ENCODE measurements at regions not wholly inside any gene's neighbourhood (a gene's known extent, or its start where the extent isn't known, plus 50 kb on each side); places are given as distances from the start of the nearest gene placed in this dataset.

DNA sequence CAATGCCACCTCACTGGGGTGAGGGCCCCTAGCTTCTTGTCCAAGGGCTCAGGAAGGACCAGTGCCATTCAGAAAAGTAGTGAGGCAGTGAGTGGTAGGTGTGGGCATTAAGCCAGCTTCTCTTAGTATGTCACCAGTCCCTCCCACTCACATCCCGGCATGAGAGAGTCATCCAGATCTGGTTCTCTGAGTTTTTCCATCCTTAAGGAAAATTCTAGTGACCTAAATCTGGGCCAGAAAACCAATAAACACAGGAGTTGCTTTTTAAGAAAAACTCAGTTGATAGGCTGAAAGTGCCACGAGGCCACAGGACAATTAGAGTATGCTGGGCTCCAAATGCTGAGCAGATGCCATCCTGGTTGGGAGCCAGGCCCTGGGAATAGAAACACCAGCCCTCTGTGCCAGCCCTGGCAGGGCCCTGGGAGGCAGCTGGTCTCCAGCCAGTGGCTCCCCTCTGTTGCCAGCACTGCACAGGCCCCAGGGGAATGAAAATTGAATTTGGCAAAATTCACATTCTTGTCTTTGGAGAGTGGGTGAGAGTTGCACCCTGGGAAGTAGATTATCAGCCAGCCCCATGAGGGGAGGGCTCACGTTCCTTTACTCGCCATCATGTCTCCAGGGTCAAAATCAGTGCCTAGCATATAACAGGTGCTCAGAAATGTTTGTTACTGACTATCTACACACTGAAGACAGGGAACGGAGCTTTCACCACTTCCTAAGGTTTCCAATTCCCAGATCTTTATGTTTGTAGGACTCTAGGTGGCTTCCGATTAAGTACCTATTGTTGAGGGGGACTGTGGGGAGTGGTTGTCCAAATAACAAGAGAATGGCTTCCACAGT, 52.8 kb downstream of the FAM43A start:
- no peak for DNase-seq (ENCODE audit: low read depth in 1 of 2, low spot score in 1 of 2)

DNA sequence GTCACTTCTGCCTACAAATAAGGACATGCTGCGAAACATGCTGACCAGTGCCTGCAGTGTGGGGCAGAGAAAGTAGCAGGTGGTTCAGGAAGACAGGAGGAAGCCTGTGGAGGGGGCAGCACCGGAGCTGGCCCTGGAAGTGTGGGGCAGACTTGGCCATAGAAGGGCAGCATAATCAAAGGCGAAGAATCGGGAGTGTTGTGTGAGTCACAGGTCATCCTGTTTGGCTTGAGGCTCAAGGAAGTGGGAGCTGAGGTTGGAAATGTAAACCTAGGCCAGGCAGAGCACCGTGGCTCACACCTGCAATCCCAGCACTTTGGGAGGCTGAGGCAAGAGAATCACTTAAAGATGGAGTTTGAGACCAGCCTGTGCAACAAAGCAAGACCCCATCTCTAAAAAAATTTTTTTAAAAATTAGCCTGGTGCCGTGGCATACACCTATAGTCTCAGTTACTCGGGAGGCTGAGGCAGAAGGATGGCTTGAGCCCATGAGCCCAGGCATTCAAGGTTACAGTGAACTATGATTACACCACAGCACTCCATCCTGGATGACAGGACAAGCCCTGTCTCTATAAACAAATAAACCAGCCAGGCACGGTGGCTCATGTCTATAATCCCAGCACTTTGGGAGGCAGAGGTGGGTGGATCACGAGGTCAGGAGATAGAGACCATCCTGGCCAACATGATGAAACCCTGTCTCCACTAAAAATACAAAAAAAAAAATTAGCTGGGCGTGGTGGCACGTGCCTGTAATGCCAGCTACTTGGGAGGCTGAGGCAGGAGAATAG, 54.0 kb downstream of the FAM43A start:
- DNase-seq (ENCODE audit: low read depth in 1 of 2, low spot score in 1 of 2), result no peak

DNA sequence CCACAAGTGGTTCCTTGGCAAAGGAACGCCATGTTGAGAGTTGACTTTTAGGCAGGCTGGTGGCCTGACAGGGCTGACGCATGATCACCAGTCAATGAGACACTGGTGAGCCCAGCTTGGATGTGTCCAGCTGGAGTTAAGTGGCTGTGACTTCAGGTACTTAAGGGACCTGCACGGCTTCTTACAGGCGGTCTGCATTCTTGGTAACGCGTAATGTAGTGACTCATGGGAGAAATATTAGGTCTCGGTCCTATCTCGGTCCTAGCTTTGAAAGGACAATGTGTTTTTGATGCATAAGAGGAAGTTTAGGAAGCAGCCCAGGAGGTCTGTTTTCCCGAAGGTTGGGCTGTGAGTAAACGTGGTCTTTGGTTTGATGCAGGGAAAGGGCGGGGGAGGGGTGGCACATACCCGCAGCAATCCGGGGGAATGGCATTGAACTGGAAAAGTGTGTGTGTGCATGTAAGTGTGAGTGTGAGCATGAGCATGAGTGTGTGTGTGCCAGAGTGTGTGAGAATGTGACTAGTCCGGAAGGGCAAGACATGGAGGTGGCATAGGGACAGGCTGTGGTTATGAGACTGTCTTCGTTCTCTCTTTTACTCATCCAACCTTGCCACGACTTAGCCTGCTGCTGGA, 55.3 kb downstream of the FAM43A start:
- DNase-seq (ENCODE audit: low read depth in 1 of 2, low spot score in 1 of 2), result no peak

DNA sequence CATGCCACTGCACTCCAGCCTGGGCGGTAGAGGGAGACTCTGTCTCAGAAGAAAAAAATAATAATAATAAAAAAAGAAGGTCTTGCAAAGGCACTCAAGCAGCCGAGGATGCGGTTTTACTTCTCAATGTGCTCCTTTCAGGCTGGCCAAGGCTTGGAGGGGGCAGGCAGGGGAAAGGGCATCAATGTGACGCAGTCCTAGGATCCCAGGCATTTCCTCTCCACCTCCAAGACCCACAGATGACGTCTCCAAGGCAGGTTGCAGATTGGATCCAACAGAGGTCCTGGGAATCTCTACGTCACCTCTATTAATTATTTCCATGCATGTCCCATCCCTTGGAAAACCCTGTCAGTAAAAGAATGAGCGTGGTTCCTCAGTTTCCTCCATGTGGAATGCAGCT, 56.2 kb downstream of the FAM43A start:
- DNase-seq (ENCODE audit: low read depth in 1 of 2, low spot score in 1 of 2), result no peak

DNA sequence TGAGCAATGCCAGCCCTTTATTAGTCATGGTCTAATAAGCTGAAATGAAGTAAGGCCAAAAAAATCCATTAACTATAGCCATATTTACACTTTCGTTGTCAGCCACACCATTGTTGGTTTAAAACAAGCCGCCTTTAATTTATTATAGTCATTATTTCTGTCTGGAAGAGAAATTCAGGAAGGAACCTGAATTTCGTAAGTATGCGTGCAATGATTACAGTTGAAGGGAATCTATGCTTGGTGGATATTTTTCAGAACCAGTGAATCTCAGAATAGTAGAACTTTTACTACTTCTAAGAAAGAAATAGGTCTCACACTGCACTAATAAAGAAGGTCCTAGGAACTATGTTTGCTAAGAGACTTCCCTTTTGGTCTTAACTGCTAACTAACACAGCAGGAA, 59.1 kb downstream of the FAM43A start:
- DNase-seq (ENCODE audit: low read depth in 1 of 2, low spot score in 1 of 2), result no peak

DNA sequence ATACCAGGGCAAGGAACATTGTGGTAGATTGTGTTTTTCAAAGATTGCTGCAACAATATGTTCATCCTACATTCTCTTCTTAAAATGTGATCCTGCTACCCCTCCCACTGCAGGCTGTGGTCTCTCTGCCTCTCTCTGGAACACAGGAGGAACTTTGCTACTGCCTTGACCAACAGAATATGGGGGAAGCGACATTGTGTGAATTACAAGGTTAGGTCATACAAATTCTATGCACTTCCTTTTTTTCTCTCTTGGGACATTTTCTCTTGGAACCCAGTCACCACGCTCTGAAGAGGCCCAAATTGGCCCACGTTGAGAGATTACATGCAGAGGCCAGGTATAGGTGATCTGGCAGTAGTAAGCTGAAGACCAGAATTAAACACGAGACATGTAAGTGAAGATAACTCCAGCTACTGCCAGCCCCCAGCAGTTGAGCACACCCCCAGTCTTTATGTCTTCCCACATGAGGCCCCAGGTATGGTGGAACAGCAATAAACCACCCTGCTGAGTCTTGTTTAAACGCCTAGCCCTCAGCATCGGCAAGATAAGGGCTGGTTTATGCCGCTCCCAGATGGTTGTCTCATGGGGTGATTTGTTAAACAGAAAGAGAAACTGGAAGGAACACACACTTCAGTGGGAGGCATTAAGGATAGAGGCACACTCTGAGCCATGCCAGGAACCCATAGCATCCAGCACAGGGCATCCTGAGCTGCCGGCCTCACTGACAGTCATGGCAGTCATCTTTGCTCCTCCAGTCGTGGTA, 59.9 kb downstream of the FAM43A start:
- no peak for DNase-seq (ENCODE audit: low read depth in 1 of 2, low spot score in 1 of 2)

DNA sequence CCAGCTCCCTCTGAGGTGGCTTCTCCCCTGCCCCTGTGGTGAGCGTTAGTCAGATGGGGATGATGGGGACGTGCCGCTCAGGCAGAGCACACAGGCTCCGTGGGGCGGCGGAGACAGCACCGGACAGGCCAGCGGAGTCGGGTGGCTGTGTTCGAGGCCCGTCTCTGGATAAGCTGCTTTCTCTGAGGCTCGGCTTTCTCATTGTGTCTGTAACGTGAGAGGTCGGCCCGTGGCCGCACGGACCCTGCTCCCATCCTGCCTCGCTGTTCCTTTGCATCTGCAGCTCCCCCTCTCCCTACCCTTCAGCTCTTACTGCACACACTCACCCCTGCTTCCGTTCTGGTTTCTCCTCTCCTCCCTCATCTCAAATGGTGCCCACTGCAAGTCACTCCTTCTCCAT, 62.5 kb downstream of the FAM43A start:
- DNase-seq (ENCODE audit: low read depth in 1 of 2, low spot score in 1 of 2), result no peak

DNA sequence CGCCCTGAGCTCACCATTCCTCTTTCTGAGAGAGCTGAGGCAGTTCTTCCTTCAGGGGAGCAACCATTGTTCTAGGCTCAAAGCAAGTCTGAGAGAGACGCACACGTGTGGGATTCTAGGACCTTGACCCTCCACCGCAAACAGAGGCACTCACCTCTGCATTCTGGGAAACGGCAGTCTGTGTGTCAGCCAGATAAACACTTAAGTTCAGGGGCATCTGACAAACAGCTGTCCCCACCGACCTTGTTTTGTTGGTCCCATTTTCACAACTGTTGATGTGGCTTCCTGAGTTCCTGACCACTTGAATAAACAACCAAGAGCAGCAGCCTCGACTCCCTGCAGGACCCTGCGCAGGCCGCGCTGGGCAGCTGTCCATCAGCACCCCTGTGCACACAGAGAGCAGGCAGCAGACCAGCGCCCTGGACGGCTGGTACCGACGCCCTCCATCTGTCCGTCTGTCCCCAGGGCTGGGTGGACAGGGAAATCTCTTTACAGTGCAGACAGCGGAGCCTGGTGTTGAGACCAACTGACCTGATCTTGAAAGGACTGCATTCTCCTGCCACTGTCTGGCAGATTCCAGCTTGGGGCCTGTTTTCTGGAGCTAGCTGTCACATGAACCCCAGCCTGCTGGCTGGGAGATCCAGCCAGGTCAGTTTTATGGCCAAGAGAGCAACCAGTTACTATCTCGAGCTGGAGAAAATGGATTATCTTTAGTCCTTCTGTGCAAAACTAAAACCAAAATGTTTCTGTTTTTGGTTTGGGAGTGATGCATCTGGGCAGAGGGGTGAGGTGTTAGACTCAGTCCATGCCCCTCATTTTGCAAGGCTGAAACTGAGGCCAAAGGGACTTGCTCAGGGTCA, 64.2 kb downstream of the FAM43A start:
- no peak for DNase-seq (ENCODE audit: low read depth in 1 of 2, low spot score in 1 of 2)

DNA sequence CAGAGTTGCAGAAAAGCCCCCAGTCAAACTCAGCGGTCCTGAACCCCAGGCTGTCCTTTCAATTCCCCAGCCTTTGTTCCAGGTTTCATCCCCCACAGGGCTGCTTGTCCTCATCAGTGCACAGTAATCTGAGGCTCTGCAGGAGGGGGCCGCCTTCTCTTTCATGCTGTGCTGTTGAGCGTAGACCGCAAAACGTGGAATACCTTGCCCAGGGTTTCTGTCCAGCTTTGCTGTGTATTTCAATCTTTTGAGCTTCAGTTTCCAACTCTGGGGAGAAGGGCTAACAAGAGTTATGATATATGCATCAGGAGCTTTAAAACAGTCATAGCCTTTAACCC, 64.8 kb downstream of the FAM43A start:
- DNase-seq (ENCODE audit: low read depth in 1 of 2, low spot score in 1 of 2), result no peak

DNA sequence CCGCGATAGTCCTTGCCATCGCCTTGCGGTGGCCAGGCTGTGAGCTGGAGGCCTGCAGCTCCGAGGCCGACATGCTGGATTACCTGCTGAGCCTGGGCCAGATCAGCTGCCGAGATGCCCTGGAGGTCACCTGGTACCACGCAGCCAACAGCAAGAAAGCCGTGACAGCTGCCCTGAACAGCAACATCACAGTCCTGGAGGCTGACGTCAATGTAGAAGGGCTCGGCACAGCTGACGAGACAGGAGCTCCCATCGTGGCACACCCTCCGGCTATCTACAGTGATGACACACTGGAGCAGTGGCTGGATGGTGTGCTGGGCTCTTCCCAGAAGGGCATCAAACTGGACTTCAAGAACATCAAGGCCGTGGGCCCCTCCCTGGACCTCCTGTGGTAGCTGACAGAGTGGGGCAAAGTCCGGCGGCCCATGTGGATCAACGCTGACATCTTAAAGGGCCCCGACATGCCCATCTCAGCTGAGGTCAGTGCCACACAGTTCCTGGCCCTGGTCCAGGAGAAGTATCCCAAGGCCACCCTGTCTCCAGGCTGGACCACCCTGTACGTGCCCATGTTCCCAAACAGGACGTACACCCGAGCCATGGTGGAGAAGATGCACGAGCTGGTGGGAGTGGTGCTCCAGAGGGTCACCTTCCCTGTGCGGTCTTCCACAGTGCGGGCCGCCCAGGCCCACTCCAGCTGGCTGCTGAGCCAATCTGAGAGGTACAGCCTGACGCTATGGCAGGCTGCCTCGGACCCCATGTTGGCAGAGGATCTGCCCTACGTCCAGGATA, 70.2 kb downstream of the FAM43A start:
- no peak for DNase-seq (ENCODE audit: low read depth in 1 of 2, low spot score in 1 of 2)

DNA sequence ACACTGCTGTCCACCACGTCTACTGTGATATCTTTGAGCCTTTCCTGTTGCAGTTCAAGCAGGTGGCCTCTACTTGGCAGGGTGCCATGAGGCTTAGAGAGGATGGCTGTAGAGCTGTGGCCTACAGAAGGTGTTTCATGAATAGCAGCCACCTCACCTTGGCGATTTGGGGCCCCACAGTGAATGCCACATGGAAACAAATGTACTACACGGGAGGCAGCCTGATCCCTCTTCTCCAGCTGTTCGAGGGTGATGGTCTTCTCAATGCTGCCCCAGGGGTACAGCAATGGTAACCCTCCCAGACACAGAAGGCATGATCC, 70.7 kb downstream of the FAM43A start:
- DNase-seq (ENCODE audit: low read depth in 1 of 2, low spot score in 1 of 2), result no peak

DNA sequence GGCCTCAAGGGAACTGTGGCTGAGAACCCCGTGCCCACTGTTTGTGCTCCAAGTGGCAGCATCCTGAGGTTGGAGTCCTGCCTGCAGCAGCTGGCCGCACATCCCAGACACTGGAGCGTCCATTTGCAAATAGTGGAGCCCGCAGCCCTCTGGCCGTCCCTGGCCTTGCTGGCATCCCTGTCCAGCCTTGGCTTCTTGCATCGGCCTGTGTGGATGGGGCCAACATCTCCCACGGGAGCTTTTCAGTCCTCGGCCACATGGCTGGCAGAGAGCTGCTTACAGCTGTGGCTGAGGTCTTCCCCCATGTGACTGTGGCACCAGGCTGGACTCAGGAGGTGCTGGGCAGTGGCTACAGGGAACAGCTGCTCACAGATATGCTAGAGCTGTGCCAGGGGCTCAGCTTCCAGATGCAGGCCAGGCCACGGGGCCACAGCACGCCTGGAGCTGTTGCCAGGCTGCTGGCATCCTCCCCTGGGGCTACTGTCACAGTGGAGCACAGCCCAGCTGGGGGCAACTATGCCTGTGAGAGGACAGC, 71.2 kb downstream of the FAM43A start:
- no peak for DNase-seq (ENCODE audit: low read depth in 1 of 2, low spot score in 1 of 2)

DNA sequence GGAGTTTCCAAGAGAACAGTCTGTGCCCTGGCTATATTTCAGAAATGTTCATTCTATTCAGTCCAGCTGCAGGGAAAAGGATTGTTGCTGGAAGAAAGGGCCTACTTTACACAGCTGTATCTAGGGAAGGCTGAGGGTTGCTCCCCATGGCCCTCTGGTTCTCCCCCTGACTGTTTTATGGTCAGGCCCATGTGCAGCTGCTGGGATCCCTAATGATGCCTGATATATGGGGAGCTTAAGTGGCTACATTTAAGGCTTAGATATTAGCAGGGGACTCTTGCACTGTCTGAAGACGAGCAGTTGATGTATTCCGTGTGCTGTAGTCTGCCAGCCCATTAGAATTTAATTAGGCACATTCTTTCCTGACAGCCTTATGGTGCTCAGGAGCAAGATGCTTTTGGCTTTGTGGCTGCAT, 72.0 kb downstream of the FAM43A start:
- no peak for DNase-seq (ENCODE audit: low read depth in 1 of 2, low spot score in 1 of 2)

DNA sequence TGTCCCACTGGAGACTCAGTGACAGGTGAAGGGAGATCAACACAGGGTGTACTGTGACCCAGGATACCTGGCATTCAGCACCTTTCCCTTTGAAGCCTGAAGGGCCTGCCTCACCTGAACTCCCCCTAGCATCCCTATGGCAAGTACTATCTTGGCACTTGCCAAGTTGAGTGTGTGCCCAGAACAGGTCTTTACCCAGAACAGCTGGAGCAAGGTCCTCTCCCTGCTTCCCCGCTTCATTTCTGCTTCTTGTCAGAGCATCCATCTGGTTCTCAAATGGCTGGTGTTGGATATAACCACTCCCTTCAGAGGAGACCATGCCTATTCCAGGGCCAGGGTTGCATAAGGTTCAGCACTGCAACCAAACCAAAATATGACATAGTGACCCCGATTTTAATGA, 73.0 kb downstream of the FAM43A start:
- no peak for DNase-seq (ENCODE audit: low read depth in 1 of 2, low spot score in 1 of 2)

DNA sequence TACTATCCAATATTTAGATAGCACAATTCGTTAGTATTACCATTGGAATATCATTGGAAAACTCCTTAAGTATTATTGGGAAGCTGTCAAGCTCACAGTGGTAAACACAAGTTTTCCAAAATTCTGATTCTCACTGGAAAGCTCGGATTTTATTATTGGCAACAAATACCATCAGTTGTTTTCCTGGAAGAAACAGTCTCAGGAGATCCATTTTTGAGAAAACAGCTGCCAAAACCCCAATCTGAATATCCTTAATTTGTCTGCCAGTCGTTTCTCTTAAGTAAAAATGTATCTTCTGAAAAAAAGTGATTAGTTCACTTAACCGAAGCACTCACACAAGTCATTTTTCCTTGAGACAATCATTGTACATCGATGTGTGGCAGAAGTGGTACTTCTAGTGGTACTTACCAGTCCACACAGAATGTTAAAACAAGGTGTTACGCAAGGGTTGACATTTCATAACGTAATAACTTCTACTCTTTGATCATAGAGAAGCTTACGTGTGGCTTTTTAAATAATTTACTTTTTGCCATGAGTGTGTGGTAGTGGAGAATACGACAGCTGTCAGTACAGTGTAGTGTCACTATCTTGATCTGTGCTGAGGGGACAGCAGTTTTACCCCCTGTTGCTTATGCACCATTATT, 74.9 kb downstream of the FAM43A start:
- DNase-seq (ENCODE audit: low read depth in 1 of 2, low spot score in 1 of 2), result no peak

DNA sequence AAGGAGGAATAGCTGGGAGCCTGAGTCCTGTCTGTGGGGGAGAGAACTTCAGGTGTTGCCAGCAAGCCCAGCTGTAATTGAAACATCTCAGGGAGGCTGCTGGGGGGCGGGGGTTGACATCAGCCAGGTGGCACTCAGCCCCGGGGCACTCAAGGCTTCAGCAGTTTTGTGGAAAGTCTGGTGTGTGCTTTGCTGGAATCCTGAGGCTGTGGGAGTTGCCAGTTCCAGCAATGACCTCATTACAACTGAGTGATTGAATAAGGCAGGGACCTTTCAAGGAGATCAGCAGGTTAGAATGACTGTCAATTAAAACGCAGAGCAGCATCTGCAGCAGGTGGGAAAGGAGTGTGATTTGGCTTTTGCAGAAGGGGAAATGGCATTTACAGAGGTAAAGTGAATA, 75.7 kb downstream of the FAM43A start:
- DNase-seq (ENCODE audit: low read depth in 1 of 2, low spot score in 1 of 2), result no peak

DNA sequence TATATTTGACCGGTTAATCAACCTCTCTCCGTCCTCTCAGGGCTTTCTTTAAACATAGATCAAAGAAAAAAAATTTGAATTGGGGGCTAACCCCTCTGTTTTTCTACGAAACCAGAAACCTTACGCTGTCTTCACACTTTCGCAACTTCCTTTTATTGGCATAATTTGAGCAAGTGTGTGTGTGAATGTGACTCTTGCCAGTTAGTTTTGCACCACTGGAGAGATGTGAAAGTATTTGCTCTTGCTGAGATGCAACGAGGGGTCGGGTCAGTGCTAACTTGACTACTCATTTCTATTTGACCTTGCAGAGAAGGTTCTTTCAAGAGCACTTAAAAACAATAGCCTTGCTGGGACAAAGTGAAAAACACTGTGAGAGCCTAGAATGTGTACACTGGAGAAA, 81.2 kb downstream of the FAM43A start:
- no peak for DNase-seq (ENCODE audit: low read depth in 1 of 2, low spot score in 1 of 2)

DNA sequence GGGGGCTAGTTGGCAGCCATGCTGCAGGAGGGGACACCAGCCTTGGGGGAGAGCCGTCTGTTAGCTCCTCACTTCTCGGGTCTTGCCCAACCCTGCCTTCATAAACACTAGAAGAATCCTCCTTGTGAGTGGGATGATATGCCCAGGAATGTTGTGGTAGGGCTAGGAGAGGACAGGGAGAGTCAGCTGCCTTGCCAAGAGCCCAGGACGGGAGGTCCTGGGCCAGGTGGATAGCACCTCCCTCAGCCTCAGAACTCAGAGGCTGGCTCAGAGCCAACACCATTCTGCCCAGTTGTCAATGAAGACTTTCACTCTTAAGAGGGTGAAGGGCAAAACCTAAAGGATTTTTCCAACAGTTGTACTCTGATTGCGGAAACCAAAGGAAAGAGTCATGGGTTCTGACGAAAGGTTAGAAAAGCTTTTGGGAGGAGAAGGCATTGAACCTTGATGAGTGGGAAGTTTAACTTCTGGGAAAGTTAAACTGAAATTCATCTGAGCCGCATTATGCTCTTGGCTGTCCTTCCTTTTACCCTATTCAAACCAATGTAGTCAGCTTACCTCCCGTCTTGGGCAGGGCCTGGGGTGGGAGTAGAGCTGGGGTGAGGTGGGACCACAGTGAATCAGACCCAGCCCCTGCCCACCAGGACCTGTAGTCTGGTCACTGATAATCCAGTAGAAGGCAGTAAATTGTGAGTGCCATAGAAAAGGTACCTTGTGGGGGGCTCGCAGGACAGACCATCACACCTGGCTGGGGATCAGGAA, 81.9 kb downstream of the FAM43A start:
- no peak for DNase-seq (ENCODE audit: low read depth in 1 of 2, low spot score in 1 of 2)
